ENCODE measurements at regions not wholly inside any gene's neighbourhood (a gene's known extent, or its start where the extent isn't known, plus 50 kb on each side); places are given as distances from the start of the nearest gene placed in this dataset.

- TF ChIP-seq, protein P1, sequence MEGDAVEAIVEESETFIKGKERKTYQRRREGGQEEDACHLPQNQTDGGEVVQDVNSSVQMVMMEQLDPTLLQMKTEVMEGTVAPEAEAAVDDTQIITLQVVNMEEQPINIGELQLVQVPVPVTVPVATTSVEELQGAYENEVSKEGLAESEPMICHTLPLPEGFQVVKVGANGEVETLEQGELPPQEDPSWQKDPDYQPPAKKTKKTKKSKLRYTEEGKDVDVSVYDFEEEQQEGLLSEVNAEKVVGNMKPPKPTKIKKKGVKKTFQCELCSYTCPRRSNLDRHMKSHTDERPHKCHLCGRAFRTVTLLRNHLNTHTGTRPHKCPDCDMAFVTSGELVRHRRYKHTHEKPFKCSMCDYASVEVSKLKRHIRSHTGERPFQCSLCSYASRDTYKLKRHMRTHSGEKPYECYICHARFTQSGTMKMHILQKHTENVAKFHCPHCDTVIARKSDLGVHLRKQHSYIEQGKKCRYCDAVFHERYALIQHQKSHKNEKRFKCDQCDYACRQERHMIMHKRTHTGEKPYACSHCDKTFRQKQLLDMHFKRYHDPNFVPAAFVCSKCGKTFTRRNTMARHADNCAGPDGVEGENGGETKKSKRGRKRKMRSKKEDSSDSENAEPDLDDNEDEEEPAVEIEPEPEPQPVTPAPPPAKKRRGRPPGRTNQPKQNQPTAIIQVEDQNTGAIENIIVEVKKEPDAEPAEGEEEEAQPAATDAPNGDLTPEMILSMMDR (IDR thresholded peaks at IDR 0.05; ENCODE audit: low read length): no peak
- TF ChIP-seq EZH2 (optimal IDR thresholded peaks at IDR 0.05; ENCODE audit: low read depth, low read length): no peak
Observed at GRCh38 chr10:36057180-36057579, 415.1 kb upstream of the FZD8 start.

Measured in MM.1S (cell line).